DND-41 (cell line): ENCODE measurements at regions not wholly inside any gene's neighbourhood (a gene's known extent, or its start where the extent isn't known, plus 50 kb on each side); places are given as distances from the start of the nearest gene placed in this dataset.

Experiments
- EZH2 ChIP-seq: IDR thresholded peaks from 3 replicates; pipeline ENCODE4 v1.6.1; 2012; ENCODE audit warnings: borderline replicate concordance, low read depth, mild to moderate bottlenecking, moderate library complexity, low read length, inconsistent platforms; ENCODE audit not compliant: severe bottlenecking
- TF ChIP-seq, protein P1 (sequence below): IDR thresholded peaks from 2 replicates; pipeline ENCODE4 v1.5.1; 2012; ENCODE audit warnings: borderline replicate concordance, low read length, moderate library complexity, mild to moderate bottlenecking; ENCODE audit not compliant: poor library complexity, severe bottlenecking; ENCODE audit errors: extremely low read depth

GRCh38 chr17:52737071-52737470, 578.6 kb upstream of the CA10 start:
- no peak for TF ChIP-seq EZH2
- TF ChIP-seq, protein P1, sequence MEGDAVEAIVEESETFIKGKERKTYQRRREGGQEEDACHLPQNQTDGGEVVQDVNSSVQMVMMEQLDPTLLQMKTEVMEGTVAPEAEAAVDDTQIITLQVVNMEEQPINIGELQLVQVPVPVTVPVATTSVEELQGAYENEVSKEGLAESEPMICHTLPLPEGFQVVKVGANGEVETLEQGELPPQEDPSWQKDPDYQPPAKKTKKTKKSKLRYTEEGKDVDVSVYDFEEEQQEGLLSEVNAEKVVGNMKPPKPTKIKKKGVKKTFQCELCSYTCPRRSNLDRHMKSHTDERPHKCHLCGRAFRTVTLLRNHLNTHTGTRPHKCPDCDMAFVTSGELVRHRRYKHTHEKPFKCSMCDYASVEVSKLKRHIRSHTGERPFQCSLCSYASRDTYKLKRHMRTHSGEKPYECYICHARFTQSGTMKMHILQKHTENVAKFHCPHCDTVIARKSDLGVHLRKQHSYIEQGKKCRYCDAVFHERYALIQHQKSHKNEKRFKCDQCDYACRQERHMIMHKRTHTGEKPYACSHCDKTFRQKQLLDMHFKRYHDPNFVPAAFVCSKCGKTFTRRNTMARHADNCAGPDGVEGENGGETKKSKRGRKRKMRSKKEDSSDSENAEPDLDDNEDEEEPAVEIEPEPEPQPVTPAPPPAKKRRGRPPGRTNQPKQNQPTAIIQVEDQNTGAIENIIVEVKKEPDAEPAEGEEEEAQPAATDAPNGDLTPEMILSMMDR = no peak
